22Rv1 (cell line): ENCODE measurements at regions not wholly inside any gene's neighbourhood (a gene's known extent, or its start where the extent isn't known, plus 50 kb on each side); places are given as distances from the start of the nearest gene placed in this dataset.

Experiments used
- CTCF ChIP-seq: fragments of 450-650 bp; IDR thresholded peaks from 2 replicates; pipeline ENCODE4 v1.5.1; 2017; ENCODE audit warnings: mild to moderate bottlenecking
- ZFX ChIP-seq: fragments of 450-650 bp; IDR thresholded peaks from 2 replicates; pipeline ENCODE4 v1.6.1; 2017; ENCODE audit warnings: antibody characterized with exemption, borderline replicate concordance

GRCh38 chr13:68440874-68441273 is 1210.7 kb upstream of the PCDH9 start:
- no peak for TF ChIP-seq CTCF
- TF ChIP-seq ZFX, result no peak
